ENCODE measurements at regions not wholly inside any gene's neighbourhood (a gene's known extent, or its start where the extent isn't known, plus 50 kb on each side); places are given as distances from the start of the nearest gene placed in this dataset.
A peak's percentile ranks its signal among the peaks of the same experiment; 100 is the strongest.
"Not testable (repeated sequence)": the region's sequence is repeated elsewhere in the genome, so short reads cannot be mapped to it uniquely, and the experiment has no call there.

- DNase-seq, result no peak
- in situ Hi-C loops (cut with MboI; ENCODE audit: low pct_unique_long_range_greater_than_20kb, low sequenced_read_pairs), result no loop called here
Observed at GRCh38 chr12:115820656-115821055, 456.8 kb downstream of the MED13L start.

DNA sequence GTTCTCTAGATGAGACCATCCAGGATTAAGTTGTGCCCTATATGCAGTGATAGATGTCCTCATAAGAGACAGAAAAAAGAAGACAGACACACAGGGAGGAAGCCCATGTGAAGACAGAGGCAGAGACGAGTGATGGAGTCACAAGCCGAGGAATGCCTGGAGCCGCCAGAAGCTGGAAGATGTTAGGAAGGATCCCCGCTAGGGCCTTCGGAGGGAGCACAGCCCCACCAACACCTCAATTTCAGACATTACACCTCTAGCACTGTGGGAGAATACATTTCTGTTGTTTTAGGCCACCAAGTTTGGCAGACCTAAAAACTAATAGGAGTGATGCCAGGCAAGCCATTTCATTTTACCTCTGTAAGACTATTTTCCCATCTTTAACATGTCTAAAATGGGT lies 458.5 kb downstream of the MED13L start:
- in situ Hi-C loops (cut with MboI; ENCODE audit: low pct_unique_long_range_greater_than_20kb, low sequenced_read_pairs), result no loop called here
- no peak for DNase-seq

- in situ Hi-C loops (cut with MboI; ENCODE audit: low pct_unique_long_range_greater_than_20kb, low sequenced_read_pairs), result no loop called here
- no peak for DNase-seq
Observed at GRCh38 chr12:115817389-115817788, 460.1 kb downstream of the MED13L start.

GRCh38 chr12:115815924-115816323 lies 461.6 kb downstream of the MED13L start:
- in situ Hi-C loops (cut with MboI; ENCODE audit: low pct_unique_long_range_greater_than_20kb, low sequenced_read_pairs), result no loop called here
- no peak for DNase-seq

DNA sequence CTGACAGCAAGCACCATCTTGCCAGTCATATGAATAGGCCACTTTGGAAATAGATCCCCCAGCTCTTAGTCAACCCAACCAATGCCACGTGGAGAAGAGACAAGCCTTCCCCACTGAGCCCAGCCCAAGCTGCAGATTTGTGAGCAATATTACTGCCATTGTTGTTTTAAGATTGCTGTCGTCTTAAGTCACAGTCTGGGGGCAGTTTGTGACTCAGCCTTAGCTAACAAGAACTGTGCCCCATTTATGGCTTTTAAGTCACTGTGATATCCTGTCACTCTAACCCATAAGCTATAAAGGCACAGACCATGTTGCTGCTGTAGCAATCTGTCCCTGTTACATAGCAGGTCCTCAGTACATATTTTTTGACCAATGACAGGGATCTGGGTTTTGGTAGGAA lies 464.2 kb downstream of the MED13L start:
- in situ Hi-C loops (cut with MboI; ENCODE audit: low pct_unique_long_range_greater_than_20kb, low sequenced_read_pairs), result no loop called here
- DNase-seq, result no peak

DNA sequence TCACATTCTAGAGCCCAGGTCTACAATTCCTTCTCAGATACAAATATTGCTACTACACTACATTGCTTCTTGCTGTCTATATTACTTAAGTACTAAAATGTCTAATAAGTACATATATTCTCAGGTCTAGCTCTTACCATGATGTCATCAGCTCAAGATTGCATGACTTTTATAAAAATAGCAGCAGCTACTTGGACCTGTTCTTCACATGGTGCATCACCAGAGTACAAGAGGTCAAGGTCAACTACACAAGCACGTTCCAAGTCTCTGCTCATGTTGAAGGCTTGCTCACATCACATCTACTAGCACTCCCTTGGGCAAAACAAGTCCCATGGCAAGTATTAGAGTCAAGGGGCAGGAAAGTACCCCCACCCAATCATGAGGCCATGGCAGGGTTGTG lies 465.6 kb downstream of the MED13L start:
- in situ Hi-C loops (cut with MboI; ENCODE audit: low pct_unique_long_range_greater_than_20kb, low sequenced_read_pairs), result no loop called here
- no peak for DNase-seq

DNA sequence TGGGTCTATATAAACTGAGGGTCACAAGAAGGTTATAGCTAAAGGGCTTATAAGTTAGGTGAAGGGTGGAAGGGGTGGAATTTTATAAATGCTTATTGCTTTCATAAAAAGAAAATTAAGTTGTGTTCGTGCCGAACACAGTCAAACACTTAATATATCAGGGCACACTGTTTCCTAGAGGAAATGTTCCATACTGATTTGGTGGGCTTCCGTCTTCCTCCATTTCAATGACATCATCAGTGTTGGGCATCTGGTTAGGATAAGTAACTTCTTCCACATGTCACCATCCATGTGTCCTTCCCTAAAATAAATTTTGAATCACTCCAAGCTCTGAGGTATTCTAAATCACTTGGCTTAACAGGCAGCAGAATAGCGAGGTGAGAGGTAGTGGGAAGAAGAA lies 466.4 kb downstream of the MED13L start:
- in situ Hi-C loops (cut with MboI; ENCODE audit: low pct_unique_long_range_greater_than_20kb, low sequenced_read_pairs), result no loop called here
- no peak for DNase-seq

GRCh38 chr12:115810122-115810901 lies 467.2 kb downstream of the MED13L start:
- in situ Hi-C loops (cut with MboI; ENCODE audit: low pct_unique_long_range_greater_than_20kb, low sequenced_read_pairs), result no loop called here
- DNase-seq, result no peak

DNA sequence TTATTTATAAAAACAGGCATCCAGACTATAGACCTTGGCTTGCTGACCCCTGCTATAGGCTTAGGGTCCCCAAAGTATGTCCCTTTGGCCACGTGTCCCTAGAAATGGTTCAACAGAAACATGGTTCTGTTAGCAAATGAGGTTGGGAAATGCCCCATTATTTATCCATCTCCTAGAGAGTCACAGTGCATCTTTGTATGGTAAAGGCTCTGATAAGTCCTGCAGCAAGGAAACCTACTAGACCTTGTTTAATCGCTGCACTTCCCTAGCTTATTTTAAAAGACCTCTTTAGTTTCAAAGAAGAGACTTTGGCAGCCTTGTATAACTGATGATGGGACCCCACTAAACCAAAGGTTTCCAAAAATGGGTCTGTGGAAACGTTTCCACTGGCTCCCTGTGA lies 471.5 kb downstream of the MED13L start:
- no peak for DNase-seq
- in situ Hi-C loops (cut with MboI; ENCODE audit: low pct_unique_long_range_greater_than_20kb, low sequenced_read_pairs), result no loop called here

GRCh38 chr12:115802767-115803166 lies 474.7 kb downstream of the MED13L start:
- DNase-seq, result no peak
- in situ Hi-C loops (cut with MboI; ENCODE audit: low pct_unique_long_range_greater_than_20kb, low sequenced_read_pairs), result no loop called here

DNA sequence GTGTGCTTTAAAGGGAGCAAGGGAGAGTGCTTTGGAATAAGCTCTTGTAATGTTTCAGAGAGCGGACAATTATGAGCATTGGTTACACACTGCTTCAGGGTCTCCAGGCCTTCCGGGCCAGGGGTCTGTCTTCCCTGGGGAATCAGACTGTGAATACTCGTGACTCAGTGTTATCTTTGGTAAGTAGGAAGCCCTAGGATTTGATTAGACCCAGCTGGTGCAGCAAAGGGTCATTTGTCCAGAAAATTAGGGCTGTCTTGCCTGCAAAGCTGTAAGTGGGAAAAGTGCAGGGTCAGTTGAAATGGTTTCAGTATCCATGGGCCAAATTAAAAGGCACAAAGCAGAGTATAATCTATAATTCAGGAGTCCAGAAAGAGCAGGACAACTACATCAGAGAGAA lies 475.6 kb downstream of the MED13L start:
- no peak for DNase-seq
- in situ Hi-C loops (cut with MboI; ENCODE audit: low pct_unique_long_range_greater_than_20kb, low sequenced_read_pairs), result no loop called here

- in situ Hi-C loops (cut with MboI; ENCODE audit: low pct_unique_long_range_greater_than_20kb, low sequenced_read_pairs), result no loop called here
- DNase-seq, result no peak
Observed at GRCh38 chr12:115799610-115800009, 477.9 kb downstream of the MED13L start.

DNA sequence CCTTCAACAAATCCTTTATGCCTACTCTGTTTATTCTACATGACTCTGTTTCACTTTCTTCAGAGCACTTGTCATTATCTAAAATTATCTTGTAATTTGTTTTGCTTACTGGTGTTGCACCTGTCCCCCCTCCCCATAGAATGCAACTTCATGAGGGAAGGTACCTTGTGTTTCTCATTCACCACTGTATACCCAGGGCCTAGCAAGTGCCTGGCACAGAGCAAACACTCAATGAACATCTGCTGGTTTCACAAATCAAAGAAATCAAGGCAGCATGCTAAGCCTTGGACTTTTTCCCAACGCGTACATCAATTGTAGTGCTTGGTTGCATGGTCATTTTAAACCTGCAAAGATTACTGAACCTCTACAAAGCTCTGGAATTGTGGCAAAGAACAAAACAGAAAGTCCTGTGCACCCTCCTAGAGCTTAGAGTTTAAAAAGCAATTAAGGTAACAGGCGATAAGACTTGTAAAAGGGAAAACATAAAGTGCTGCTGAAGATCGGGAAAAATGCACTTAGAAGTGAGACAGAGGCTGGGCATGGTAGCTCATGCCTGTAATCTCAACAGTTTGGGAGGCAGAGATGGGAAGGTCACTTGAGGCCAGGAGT lies 479.1 kb downstream of the MED13L start:
- DNase-seq, result no peak
- in situ Hi-C loops (cut with MboI; ENCODE audit: low pct_unique_long_range_greater_than_20kb, low sequenced_read_pairs), result no loop called here

GRCh38 chr12:115794659-115795081 lies 482.8 kb downstream of the MED13L start:
- in situ Hi-C loops (cut with MboI; ENCODE audit: low pct_unique_long_range_greater_than_20kb, low sequenced_read_pairs), result no loop called here
- peak; percentile 0 for DNase-seq

GRCh38 chr12:115791331-115791730 lies 486.2 kb downstream of the MED13L start:
- in situ Hi-C loops (cut with MboI; ENCODE audit: low pct_unique_long_range_greater_than_20kb, low sequenced_read_pairs), result no loop called here
- DNase-seq, result no peak

DNA sequence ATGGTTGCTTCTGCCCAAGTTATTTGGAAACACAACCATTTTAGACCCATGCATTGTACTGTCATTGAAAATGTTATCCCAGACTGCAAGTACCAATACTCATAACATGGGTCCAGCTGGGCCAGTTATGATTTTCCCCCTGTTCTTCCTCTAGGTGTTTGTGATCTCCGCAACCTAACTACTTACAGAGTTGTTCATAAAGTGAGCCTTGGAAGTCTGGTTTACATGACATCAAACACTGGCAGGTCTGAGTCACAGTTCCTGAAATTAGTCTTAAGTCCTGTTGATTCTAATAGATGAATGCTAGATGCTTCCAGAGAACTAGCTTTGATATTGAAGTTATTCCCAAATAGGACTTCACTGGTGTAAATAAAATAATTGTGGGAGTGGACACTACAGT lies 487.0 kb downstream of the MED13L start:
- in situ Hi-C loops (cut with MboI; ENCODE audit: low pct_unique_long_range_greater_than_20kb, low sequenced_read_pairs), result no loop called here
- no peak for DNase-seq

DNA sequence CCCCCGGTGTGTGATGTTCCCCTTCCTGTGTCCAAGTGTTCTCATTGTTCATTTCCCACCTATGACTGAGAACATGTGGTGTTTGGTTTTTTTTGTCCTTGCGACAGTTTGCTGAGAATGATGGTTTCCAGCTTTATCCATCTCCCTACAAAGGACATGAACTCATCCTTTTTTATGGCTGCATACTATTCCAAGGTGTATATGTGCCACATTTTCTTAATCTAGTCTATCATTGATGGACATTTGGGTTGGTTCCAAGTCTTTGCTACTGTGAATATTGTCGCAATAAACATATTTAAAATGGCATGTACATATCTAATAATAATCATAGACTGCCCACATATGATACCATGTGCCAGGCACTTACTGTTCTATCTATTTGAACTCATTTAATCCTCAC lies 491.0 kb downstream of the MED13L start:
- DNase-seq; in situ Hi-C loops (cut with MboI; ENCODE audit: low pct_unique_long_range_greater_than_20kb, low sequenced_read_pairs): not testable (repeated sequence)

- in situ Hi-C loops (cut with MboI; ENCODE audit: low pct_unique_long_range_greater_than_20kb, low sequenced_read_pairs), result no loop called here
- peak; percentile 3 for DNase-seq
Observed at GRCh38 chr12:115785548-115785947, 491.9 kb downstream of the MED13L start.

DNA sequence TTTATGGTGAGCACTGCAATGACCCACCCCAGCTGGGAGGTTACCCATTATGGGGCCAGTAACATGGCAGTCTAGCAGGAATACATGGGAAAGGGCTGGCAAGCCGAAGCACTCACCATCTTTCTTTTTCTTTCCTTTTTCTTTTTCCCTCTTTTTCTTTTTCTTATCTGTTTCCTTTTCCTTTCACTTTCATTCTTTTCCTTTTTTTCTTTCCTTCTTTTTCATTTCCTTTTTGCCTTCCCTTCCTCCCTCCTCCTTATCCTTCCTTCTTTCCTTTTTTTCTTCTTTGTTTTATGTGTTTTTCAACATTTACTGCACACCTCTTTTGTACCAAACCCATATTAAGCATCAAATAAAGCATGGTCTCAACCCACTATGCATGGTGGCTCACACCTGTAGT lies 501.1 kb downstream of the MED13L start:
- DNase-seq, result no peak
- in situ Hi-C loops (cut with MboI; ENCODE audit: low pct_unique_long_range_greater_than_20kb, low sequenced_read_pairs), result no loop called here

GRCh38 chr12:115774148-115774895 lies 503.2 kb downstream of the MED13L start:
- in situ Hi-C loops (cut with MboI; ENCODE audit: low pct_unique_long_range_greater_than_20kb, low sequenced_read_pairs), result no loop called here
- no peak for DNase-seq
